Lower lobe of right lung (tissue), 2 donors: ENCODE measurements at regions not wholly inside any gene's neighbourhood (a gene's known extent, or its start where the extent isn't known, plus 50 kb on each side); places are given as distances from the start of the nearest gene placed in this dataset.

Experiments used
- ATAC-seq, 2 donors: fragments of 200-7000 bp; cut with Tn5 transposase; one replicate each; pipeline ENCODE4 v1.9.1; 2020 to 2022; ENCODE audit warnings: mild to moderate bottlenecking in 2 of 2, moderate library complexity in 2 of 2
- DNase-seq: peaks from one replicate; pipeline ENCODE4 v3.0.0-alpha.2; 2020
- H3K27ac ChIP-seq: fragments of 200-600 bp; one replicate; pipeline ENCODE4 v1.8.0; 2022
- H3K27me3 ChIP-seq: fragments of 200-600 bp; one replicate; pipeline ENCODE4 v1.8.0; 2022; ENCODE audit warnings: low read depth
- H3K36me3 ChIP-seq: fragments of 200-600 bp; one replicate; pipeline ENCODE4 v1.8.0; 2022; ENCODE audit warnings: mild to moderate bottlenecking
- H3K4me1 ChIP-seq: fragments of 200-600 bp; one replicate; pipeline ENCODE4 v1.8.0; 2022
- H3K4me3 ChIP-seq: fragments of 200-600 bp; one replicate; pipeline ENCODE4 v1.8.0; 2022; ENCODE audit warnings: mild to moderate bottlenecking
- H3K9me3 ChIP-seq: fragments of 200-600 bp; one replicate; pipeline ENCODE4 v1.8.0; 2022
- intact Hi-C: fragments of 100-400 bp; cut with DNase I; formaldehyde crosslinking; loops from one replicate; pipeline ENCODE4 v1.11.0; 2022
- TF ChIP-seq, protein P1 (sequence below): fragments of 200-600 bp; IDR thresholded peaks from one replicate; pipeline ENCODE4 v1.8.0; 2022; ENCODE audit warnings: antibody characterized with exemption, mild to moderate bottlenecking
- donor health status: DM: no; HTN: yes; CAD: no; lungs with severe emphysema.

DNA sequence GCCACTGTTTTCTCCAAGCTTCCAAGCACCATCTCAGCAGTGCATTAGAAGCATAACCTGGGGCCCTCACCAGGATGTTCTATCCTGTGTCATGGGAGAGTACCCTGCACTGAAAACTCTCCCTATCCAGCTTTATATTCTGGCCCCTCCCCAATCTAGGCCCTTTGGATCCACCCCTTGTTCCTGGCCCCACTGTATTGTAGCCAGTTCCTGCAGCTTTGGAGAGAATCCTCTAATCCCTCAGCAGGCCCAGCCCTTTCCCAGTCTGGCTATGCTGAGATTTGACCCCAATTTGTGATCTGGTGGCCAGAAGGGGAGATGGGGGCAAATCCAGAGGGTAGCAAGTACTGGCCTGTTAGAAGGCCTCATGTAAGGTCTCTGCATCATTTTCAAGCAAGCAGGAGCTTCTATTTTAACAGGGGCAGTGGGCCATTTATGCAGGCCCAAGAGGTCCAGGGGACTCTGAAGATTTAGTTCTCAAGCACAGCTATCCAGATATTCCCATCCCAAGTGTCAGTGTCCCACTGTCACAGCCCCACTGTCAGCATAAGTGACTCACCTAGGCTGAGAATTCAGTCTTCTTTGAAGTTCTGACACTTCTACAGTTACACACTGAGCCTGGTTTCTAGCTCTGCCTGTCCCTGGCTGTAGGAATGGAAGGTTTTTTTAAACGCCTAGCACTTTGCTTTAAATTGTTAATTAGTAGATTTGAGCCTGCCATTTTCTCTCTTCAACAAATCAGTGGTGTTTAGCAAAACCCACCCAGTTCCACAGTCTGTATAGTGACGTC, 589.5 kb upstream of the CADM1 start:
- no peaks in the 10 kb centered on the region for H3K4me1 ChIP-seq
- no peaks in the 10 kb centered on the region for H3K27me3 ChIP-seq
- no peaks in the 10 kb centered on the region for H3K36me3 ChIP-seq
- ATAC-seq (no peak), DNase-seq (no peak)
- no peak overlapping the region for H3K4me3 ChIP-seq
- TF ChIP-seq, protein P1, sequence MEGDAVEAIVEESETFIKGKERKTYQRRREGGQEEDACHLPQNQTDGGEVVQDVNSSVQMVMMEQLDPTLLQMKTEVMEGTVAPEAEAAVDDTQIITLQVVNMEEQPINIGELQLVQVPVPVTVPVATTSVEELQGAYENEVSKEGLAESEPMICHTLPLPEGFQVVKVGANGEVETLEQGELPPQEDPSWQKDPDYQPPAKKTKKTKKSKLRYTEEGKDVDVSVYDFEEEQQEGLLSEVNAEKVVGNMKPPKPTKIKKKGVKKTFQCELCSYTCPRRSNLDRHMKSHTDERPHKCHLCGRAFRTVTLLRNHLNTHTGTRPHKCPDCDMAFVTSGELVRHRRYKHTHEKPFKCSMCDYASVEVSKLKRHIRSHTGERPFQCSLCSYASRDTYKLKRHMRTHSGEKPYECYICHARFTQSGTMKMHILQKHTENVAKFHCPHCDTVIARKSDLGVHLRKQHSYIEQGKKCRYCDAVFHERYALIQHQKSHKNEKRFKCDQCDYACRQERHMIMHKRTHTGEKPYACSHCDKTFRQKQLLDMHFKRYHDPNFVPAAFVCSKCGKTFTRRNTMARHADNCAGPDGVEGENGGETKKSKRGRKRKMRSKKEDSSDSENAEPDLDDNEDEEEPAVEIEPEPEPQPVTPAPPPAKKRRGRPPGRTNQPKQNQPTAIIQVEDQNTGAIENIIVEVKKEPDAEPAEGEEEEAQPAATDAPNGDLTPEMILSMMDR: no peak
- H3K27ac ChIP-seq: no peak overlapping the region
- H3K9me3 ChIP-seq: no peaks in the 10 kb centered on the region
- intact Hi-C loops: no loop called here

DNA sequence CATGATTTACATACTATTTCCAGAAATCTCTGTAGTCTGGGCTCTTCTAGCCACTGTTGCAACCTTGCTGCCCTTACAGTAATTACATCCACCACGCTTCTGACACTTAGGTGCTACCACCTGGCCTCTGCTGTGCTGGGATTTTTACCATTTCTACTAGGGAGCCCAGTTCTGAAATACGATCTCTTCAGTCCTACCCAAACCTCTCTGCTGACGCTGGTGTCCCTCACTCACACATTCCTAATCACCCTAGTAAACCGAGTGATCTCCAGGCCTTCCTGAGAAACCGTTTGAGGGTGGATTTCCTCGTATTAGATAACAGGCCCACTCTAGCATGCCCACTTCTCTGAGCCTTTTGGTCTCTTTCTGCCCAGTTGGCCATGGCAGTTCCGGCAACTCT, 588.9 kb upstream of the CADM1 start:
- DNase-seq: no peak
- Histone ChIP-seq H3K9me3 (no peaks in the 10 kb centered on the region), H3K27me3 (no peaks in the 10 kb centered on the region), H3K4me1 (no peaks in the 10 kb centered on the region), H3K27ac (no peak overlapping the region), H3K4me3 (no peak overlapping the region), H3K36me3 (no peaks in the 10 kb centered on the region)
- TF ChIP-seq, protein P1: no peak
- ATAC-seq: no peak
- intact Hi-C loops: no loop called here

DNA sequence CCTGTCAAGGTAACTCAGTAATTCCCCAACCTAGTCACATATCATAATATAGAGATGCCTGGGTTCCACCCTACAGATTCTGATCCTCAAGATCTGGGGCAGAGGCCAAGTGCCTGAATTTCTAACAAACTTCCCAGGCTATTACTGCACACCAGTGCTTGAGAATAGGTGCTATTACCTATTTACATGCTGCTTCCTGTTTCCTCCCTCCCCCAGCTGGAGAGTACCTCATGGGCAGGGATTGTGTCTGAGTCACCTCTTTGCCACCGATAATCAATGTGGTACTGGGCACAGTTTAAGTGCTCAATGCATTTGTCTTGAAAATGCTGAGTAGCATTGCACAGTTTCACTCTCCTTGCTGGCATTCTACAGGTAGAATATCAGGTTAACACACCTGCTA, 582.2 kb upstream of the CADM1 start:
- Histone ChIP-seq H3K27me3 (no peaks in the 10 kb centered on the region), H3K4me1 (no peaks in the 10 kb centered on the region), H3K4me3 (no peak overlapping the region), H3K27ac (no peak overlapping the region), H3K36me3 (no peaks in the 10 kb centered on the region), H3K9me3 (no peaks in the 10 kb centered on the region)
- ATAC-seq (peak in 1 of 2 donors; percentile 23), DNase-seq (no peak)
- TF ChIP-seq, protein P1: no peak
- intact Hi-C loops: no loop called here

DNA sequence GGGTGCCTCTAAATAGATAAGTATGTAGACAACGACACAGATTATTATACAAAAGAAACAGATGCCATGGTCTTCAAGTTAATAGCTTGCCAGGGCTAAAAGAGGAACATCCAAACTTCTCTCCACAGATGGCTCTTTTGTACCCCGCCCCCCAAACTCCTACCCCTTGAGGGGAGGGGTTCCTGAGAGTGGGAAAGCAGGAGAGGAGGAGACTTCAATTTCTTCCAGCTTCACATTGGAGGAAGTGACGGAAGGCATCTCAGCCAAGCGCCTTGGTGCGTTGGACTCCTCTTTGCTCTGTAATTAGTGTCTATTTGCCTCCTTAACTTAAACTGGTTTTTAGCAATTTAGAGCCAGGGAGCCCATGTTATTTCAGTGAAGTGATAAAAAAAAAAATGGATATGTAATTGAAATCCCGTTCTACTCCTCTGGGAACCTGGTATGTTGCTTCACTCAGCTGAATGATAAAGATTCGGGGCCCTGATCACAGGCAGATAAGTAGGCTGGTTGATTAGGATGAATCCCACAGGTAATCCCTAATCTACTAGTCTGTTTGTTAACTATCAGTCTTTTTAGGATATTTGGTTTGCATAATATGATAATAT, 580.9 kb upstream of the CADM1 start:
- Histone ChIP-seq H3K36me3 (no peaks in the 10 kb centered on the region), H3K27me3 (no peaks in the 10 kb centered on the region), H3K4me3 (no peak overlapping the region), H3K4me1 (no peaks in the 10 kb centered on the region), H3K9me3 (no peaks in the 10 kb centered on the region), H3K27ac (no peak overlapping the region)
- TF ChIP-seq, protein P1: no peak
- ATAC-seq (no peak), DNase-seq (no peak)
- intact Hi-C loops: no loop called here

- no peak overlapping the region for H3K4me3 ChIP-seq
- intact Hi-C loops: no loop called here
- no peaks in the 10 kb centered on the region for H3K36me3 ChIP-seq
- TF ChIP-seq, protein P1: no peak
- no peaks in the 10 kb centered on the region for H3K9me3 ChIP-seq
- ATAC-seq (no peak), DNase-seq (no peak)
- no peaks in the 10 kb centered on the region for H3K4me1 ChIP-seq
- H3K27ac ChIP-seq: no peak overlapping the region
- H3K27me3 ChIP-seq: no peaks in the 10 kb centered on the region
These were observed 580.3 kb upstream of the CADM1 start for GRCh38 chr11:116084511-116084910.
